Body of pancreas (tissue), 4 donors: ENCODE measurements at regions not wholly inside any gene's neighbourhood (a gene's known extent, or its start where the extent isn't known, plus 50 kb on each side); places are given as distances from the start of the nearest gene placed in this dataset.

Source experiments
- ATAC-seq: fragments of 150-250 bp; one replicate; pipeline ENCODE4 v1.9.1; 2016
- DNase-seq, 4 donors: peaks; one replicate each; pipeline ENCODE4 v3.0.0-alpha.2; 2019
- H3K27ac ChIP-seq, 4 donors: fragments of 200-600 bp; sonication (generic); 1 replicate in 3 of 4; 2 replicates in 1 of 4; pipeline versions ENCODE4 v1.5.1 to v1.6.1; 2016 to 2019; ENCODE audit warnings: mild to moderate bottlenecking in 1 of 4, mixed read lengths in 1 of 4, moderate library complexity in 1 of 4
- H3K27me3 ChIP-seq, 2 donors: fragments of 200-600 bp; sonication (generic); one replicate each; pipeline ENCODE4 v1.6.0; 2016; ENCODE audit warnings: mild to moderate bottlenecking in 1 of 2
- H3K36me3 ChIP-seq, 2 donors: fragments of 200-600 bp; sonication (generic); replicated peaks in 1 of 2; 2 replicates each; pipeline ENCODE4 v1.5.1; 2016; ENCODE audit warnings: low read depth in 2 of 2; ENCODE audit not compliant: insufficient read depth in 1 of 2
- H3K4me1 ChIP-seq: fragments of 200-600 bp; sonication (generic); one replicate; pipeline ENCODE4 v1.6.0; 2016
- H3K4me3 ChIP-seq, 2 donors: fragments of 200-600 bp; sonication (generic); 1 replicate in 1 of 2; 2 replicates in 1 of 2; pipeline ENCODE4 v1.5.1; 2016 to 2019
- H3K9me3 ChIP-seq, 3 donors: fragments of 200-600 bp; sonication (generic); 1 replicate in 2 of 3; 2 replicates in 1 of 3; pipeline ENCODE4 v1.5.1; 2016
- POLR2A ChIP-seq, 3 donors: fragments of 450-650 bp; IDR thresholded peaks; one replicate each; pipeline ENCODE4 v1.6.1; 2016; ENCODE audit warnings: antibody characterized with exemption in 3 of 3, mild to moderate bottlenecking in 2 of 3
- WGBS, 2 donors: methylation state at CpG; one replicate each; pipeline ENCODE4 v1.1.5; 2017; 5-methylcytosine and 5-hydroxymethylcytosine counted together
- intact Hi-C: fragments of 100-400 bp; cut with DNase I; formaldehyde crosslinking; loops from one replicate; pipeline ENCODE4 v1.15.1; 2023
- TF ChIP-seq, protein P1 (sequence below), 7 experiments: fragments of 450-650 bp in 4 of 7; fragments of 200-600 bp in 3 of 7; sonication (generic) in 3 of 7; IDR thresholded peaks; one replicate each; pipeline ENCODE4 v1.5.1; 2016 to 2019; ENCODE audit warnings: antibody characterized with exemption in 7 of 7

DNA sequence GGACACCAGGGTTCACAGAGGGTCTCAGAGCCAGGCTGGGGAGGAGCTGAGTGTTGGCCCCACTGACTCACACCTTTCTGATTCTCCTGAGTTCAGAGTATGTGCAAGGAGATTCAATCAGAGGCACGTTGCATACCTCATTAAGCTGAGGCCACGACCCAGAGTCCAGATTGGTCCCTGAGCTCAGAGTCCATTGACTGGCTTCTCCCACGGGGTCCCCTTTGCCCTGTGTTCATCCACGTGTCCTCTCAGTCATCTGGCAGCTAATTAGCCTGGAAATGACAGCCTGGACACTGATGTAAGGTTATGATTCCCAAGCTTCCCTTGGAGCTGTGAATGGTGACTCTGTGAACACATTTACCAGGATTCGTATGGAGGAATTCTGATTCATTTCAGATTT lies 267.2 kb downstream of the SH3BP4 start:
- DNase-seq = no peak

DNA sequence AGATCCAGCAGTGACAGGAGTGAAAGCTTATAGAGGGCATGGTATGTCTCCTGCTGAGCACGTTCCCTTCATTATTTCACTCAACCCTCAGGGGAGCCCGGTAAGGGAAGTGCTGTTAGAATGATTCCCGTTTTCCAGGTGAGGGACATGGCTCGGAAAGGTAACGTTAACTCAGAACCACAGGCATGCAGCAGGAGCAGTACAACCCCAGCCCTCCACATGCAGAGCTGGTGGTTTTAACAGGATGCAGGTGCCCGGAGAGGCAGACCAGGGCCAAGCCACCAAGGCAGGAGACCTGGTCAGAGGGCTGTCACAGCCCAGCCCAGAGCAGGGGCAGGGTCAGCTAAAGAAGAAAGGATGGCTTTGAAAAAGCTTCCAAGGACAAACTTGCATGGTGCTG lies 268.5 kb downstream of the SH3BP4 start:
- no peak overlapping the region for H3K4me3 ChIP-seq
- no peaks in the 10 kb centered on the region for H3K9me3 ChIP-seq
- H3K4me1 ChIP-seq = no peaks in the 10 kb centered on the region
- H3K27ac ChIP-seq = no peak overlapping the region
- no peak for TF ChIP-seq POLR2A (IDR thresholded peaks at IDR 0.05)
- TF ChIP-seq, protein P1, sequence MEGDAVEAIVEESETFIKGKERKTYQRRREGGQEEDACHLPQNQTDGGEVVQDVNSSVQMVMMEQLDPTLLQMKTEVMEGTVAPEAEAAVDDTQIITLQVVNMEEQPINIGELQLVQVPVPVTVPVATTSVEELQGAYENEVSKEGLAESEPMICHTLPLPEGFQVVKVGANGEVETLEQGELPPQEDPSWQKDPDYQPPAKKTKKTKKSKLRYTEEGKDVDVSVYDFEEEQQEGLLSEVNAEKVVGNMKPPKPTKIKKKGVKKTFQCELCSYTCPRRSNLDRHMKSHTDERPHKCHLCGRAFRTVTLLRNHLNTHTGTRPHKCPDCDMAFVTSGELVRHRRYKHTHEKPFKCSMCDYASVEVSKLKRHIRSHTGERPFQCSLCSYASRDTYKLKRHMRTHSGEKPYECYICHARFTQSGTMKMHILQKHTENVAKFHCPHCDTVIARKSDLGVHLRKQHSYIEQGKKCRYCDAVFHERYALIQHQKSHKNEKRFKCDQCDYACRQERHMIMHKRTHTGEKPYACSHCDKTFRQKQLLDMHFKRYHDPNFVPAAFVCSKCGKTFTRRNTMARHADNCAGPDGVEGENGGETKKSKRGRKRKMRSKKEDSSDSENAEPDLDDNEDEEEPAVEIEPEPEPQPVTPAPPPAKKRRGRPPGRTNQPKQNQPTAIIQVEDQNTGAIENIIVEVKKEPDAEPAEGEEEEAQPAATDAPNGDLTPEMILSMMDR (IDR thresholded peaks at IDR 0.05) = no peak
- no peaks in the 10 kb centered on the region for H3K27me3 ChIP-seq
- no peaks in the 10 kb centered on the region for H3K36me3 ChIP-seq
- ATAC-seq (no peak), DNase-seq (no peak)
- WGBS, 2 donors = 83 to 92% methylated on average over 5 to 6 of the region's 6 CpGs
- intact Hi-C loops = no loop called here

More for the DNA sequence above, 267.2 kb downstream of the SH3BP4 start:
- WGBS, 2 donors = 61 to 72% methylated on average over 5 of the region's 5 CpGs
- TF ChIP-seq, protein P1 (IDR thresholded peaks at IDR 0.05) = no peak
- TF ChIP-seq POLR2A (IDR thresholded peaks at IDR 0.05) = no peak
- no peaks in the 10 kb centered on the region for H3K4me1 ChIP-seq
- H3K36me3 ChIP-seq = no peaks in the 10 kb centered on the region
- H3K27me3 ChIP-seq = no peaks in the 10 kb centered on the region
- H3K9me3 ChIP-seq = no peaks in the 10 kb centered on the region
- H3K4me3 ChIP-seq = no peak overlapping the region
- H3K27ac ChIP-seq = no peak overlapping the region
- ATAC-seq = no peak
- intact Hi-C loops = no loop called here

DNA sequence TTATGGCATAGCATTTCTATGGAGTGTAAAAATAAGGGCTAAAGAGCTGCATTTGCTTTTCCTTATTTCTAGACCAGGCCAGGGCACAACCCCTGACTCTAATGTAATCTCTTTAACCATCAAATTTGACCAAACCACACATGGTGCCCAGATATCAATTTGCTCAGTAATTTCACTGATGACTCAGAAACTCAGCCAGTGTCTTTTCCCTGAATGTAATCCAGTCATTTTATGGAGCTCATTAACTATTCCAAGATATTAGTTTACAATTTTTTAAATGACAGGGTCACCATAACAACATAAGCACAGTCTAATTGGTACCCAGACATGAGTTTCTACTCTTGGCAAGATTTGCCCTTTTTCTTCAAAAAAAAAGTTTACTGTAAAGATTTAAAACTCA lies 270.8 kb upstream of the AGAP1 start:
- Histone ChIP-seq H3K9me3 (no peaks in the 10 kb centered on the region), H3K27ac (no peak overlapping the region), H3K27me3 (no peaks in the 10 kb centered on the region), H3K4me1 (no peaks in the 10 kb centered on the region), H3K36me3 (no peaks in the 10 kb centered on the region), H3K4me3 (no peak overlapping the region)
- intact Hi-C loops = no loop called here
- no peak for DNase-seq
- ATAC-seq = no peak
- TF ChIP-seq, protein P1 (IDR thresholded peaks at IDR 0.05) = no peak
- TF ChIP-seq POLR2A (IDR thresholded peaks at IDR 0.05) = no peak

DNA sequence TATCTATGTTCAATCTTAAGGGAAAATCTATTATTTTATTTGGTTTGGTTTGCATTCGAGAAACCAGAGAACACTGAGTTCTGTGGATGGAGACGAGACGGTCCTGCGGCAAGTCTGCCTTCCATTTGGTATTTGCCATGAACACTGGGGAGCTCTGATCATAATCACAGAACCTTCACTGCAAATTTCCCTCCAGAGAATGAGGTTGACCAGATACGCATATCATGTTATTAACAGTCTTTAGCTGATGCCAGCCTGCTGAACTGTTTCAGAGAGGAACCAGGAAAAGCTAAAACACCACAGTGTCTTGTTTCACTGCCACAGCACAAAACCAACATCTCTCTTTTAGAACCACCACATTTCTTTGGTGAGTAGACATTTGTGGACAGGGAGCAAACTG lies 269.4 kb upstream of the AGAP1 start:
- Histone ChIP-seq H3K4me1 (no peaks in the 10 kb centered on the region), H3K36me3 (no peaks in the 10 kb centered on the region), H3K9me3 (no peaks in the 10 kb centered on the region), H3K4me3 (no peak overlapping the region), H3K27ac (no peak overlapping the region), H3K27me3 (no peaks in the 10 kb centered on the region)
- WGBS, 2 donors = 87 to 90% methylated on average over 5 of the region's 5 CpGs
- TF ChIP-seq POLR2A (IDR thresholded peaks at IDR 0.05) = no peak
- TF ChIP-seq, protein P1 (IDR thresholded peaks at IDR 0.05) = no peak
- DNase-seq (no peak), ATAC-seq (no peak)
- intact Hi-C loops = no loop called here

DNA sequence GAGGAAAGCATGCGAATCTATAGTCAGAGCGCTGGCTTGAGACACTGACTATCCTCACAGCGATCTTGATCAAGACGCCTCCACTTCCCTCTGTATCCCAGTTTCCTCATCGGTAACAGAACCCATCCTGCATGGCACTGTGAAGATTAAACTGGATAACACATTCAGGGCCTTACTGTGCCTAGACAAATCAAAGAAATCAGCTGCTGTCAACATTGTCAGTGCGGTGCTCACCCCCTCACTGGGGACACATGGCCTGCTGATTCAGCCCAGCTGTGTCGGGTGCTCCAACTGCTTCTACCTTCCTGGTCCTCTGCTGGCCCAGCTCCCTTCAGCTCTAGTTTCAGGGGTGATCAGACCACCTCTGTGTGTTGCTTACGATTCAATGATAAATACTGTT lies 268.6 kb upstream of the AGAP1 start:
- TF ChIP-seq POLR2A (IDR thresholded peaks at IDR 0.05) = no peak
- TF ChIP-seq, protein P1 (IDR thresholded peaks at IDR 0.05) = no peak
- H3K4me1 ChIP-seq = peaks cover 2% of the 10 kb centered on the region
- ATAC-seq = no peak
- intact Hi-C loops = no loop called here
- DNase-seq = no peak
- no peaks in the 10 kb centered on the region for H3K9me3 ChIP-seq
- 88 to 93% methylated on average over 8 of the region's 8 CpGs for WGBS, 2 donors
- H3K4me3 ChIP-seq = no peak overlapping the region
- H3K27ac ChIP-seq = no peak overlapping the region
- H3K27me3 ChIP-seq = no peaks in the 10 kb centered on the region
- H3K36me3 ChIP-seq = no peaks in the 10 kb centered on the region
